ENCODE measurements at regions not wholly inside any gene's neighbourhood (a gene's known extent, or its start where the extent isn't known, plus 50 kb on each side); places are given as distances from the start of the nearest gene placed in this dataset.

GRCh38 chr6:98581705-98582104 is 252.7 kb upstream of the POU3F2 start:
- DNase-seq (ENCODE audit: extremely low read depth, low read depth, low spot score) = no peak

GRCh38 chr6:98583506-98583905 is 250.9 kb upstream of the POU3F2 start:
- no peak for DNase-seq (ENCODE audit: extremely low read depth, low read depth, low spot score)

DNA sequence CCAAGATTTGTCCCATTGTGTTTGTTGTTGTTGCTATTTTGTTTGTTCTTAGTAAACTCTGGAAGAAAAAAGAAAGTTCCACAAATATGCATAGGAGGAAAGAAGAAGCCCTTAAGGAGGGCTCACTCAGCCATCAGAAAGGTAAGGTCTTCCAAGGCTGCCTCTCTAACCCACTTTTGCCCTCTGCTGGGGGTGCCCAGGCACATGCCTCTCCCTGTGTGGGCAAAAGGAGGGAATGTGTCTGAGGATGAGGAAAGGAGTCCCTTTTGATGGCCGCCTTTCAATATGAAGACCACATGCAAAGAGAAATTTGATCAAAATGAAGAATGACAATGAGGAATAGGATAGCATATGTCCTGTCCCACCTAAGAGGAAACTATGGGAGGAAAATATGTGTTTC is 248.2 kb upstream of the POU3F2 start:
- DNase-seq (ENCODE audit: extremely low read depth, low read depth, low spot score) = no peak

- DNase-seq (ENCODE audit: extremely low read depth, low read depth, low spot score) = no peak
These were observed 246.8 kb upstream of the POU3F2 start for GRCh38 chr6:98587555-98587954.

DNA sequence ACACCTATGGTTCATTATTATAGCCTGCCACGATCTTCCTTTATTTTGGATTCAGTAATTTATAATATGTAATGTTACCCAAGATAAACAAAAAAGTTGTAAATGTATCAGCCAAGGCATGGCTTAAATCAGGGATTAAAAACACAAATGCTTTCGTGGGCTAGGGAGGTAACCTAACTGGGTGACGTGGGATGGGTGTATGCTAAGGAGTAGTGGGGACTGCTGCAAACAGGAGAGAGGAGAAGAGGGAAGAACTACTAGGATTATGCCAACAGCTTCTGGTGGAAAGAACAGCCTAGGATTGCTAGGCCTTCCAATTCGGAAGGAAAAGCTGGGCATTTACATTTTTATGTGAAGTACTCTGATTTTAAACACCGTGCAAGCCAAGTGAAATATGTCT is 244.8 kb upstream of the POU3F2 start:
- no peak for DNase-seq (ENCODE audit: extremely low read depth, low read depth, low spot score)

DNA sequence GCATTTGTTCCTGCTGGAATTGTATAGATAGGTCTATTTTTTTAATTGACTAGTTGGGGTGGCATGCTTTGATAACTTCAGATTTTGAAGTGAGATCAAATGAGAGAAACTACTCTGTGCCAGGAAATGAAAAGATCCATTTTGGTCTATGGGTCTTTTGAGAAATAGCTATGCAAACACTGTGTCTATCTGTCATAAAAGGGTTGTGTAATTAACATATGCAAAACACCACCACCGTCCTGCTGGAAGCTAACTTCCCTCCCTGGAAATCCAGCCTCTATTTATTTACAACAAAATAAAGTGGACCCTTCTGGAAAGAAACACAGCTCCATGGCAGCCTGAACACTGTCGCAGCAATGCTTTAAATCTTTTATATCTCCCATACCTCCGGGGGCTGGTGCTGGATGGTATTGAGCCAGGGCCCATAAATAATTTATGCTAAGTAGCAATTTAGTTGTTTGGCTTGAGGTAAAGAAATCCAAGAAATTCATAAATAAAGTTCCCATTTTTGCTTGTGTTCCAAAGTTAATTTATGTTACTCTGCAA is 244.2 kb upstream of the POU3F2 start:
- no peak for DNase-seq (ENCODE audit: extremely low read depth, low read depth, low spot score)

- no peak for DNase-seq (ENCODE audit: extremely low read depth, low read depth, low spot score)
These were observed 243.4 kb upstream of the POU3F2 start for GRCh38 chr6:98590997-98591396.

DNA sequence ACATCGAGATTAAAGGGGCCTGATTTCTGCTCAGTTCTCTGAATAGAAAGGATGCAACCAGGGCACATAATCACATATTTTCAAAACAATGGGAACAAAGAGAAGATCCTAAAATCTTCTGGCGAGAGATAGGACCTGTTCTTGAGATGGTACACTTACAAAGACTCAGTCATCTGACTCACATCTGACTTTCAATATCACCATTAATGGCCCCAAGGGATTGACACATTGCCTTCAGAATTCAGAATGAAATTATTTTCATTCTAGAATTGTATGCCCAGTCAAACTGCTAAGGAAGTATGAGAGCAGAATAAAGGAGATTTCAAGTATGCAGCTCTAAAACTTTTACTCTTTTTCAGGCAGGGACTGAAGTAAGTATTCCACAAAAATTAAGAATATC is 240.7 kb upstream of the POU3F2 start:
- DNase-seq (ENCODE audit: extremely low read depth, low read depth, low spot score) = no peak

DNA sequence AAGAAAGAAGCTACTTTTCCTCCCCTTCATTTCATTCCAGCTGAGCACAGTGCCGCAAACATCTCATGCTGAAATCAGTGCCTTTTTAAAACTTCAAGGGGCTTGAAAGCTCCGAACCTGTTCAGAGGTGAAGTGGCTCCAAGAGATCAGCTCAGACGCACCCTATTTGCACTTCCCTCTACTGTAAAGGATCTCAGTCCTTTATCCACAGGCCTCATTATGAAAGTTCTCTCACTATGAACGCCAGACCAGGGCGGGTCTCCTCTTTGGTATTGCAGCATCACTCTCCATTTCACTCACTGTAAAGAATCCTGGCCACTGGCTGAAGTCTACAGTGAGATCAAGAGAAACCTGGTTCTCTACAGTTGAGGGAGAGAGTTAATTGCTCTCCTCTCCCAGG is 232.7 kb upstream of the POU3F2 start:
- DNase-seq (ENCODE audit: extremely low read depth, low read depth, low spot score) = no peak

DNA sequence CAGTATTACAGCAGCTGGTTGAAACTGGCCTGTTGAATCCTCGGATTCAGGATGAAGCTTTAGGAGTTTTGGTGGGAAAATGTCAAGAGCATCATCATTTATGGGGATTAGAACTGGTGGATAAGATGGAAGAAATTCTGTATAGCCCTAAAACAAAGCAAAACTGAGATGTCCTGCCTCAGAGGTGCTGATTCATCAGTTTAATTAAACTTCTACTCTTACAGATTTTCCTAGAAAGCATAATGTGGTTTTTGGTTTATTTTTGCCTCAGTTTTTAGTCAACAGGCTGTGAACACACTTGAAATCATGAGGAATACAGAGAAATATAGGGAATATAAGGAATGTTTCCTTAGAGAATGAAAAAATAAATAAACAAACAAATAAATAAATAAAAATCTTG is 228.7 kb upstream of the POU3F2 start:
- no peak for DNase-seq (ENCODE audit: extremely low read depth, low read depth, low spot score)

- DNase-seq (ENCODE audit: extremely low read depth, low read depth, low spot score) = no peak
These were observed 207.1 kb upstream of the POU3F2 start for GRCh38 chr6:98627129-98627775.

GRCh38 chr6:98633886-98634285 is 200.5 kb upstream of the POU3F2 start:
- DNase-seq (ENCODE audit: extremely low read depth, low read depth, low spot score) = no peak

DNA sequence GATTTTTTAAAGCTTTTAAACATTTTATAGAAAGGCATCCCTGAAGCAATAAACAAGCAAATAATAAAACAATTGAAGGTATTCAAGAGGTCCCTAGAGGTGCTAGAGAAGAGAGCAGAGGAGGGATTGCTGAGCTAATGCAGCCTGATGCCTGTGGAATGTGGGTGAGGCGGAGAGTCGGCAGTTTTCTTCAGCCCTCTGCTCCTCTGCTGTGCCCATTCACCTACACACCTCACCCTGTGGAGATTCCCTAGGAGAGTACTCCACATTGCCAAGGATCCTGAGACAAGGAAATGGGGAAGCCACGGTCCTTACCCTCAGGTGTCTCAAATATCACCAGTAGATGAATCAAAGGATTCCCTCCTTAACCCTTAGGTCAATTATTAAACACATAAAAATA is 199.8 kb upstream of the POU3F2 start:
- DNase-seq (ENCODE audit: extremely low read depth, low read depth, low spot score) = no peak

DNA sequence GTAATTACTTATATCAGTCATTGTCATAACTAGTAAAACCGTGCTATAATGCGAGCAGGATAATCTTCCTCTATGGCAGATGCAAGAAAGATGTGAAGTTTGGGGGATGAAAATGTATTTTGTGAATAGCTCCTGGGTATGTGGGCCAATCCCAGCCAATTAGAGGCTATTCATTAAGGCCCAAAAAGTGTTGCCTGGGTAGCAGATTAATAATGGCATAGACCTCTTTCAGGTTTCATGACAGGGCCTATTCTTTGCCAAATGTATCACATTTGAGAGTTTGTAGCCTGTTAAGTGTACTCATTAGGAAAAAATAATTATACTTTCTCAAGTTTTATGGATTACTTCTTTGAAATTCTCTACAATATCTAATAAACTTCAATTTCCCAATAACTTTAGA is 199.2 kb upstream of the POU3F2 start:
- DNase-seq (ENCODE audit: extremely low read depth, low read depth, low spot score) = no peak

GRCh38 chr6:98636941-98637340 is 197.4 kb upstream of the POU3F2 start:
- DNase-seq (ENCODE audit: extremely low read depth, low read depth, low spot score) = no peak

GRCh38 chr6:98639089-98639635 is 195.2 kb upstream of the POU3F2 start:
- no peak for DNase-seq (ENCODE audit: extremely low read depth, low read depth, low spot score)

DNA sequence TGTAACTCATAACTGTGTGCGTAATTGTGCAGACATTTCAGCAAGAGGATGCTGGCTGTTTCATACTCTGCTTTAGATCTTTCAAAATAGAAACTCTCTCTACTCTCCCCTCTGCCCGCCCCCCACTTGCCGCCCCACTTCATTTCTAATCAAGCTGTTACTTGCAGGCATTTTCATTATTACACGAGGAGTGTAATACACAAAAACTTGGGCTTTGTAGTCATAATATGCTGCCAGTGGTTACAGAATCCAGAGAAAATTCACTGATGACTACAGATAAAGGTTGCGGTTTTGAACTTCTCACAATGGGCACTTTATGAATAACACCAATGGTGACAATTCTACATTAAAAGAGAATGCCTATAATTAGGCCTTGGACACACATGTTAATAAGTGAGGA is 194.0 kb upstream of the POU3F2 start:
- no peak for DNase-seq (ENCODE audit: extremely low read depth, low read depth, low spot score)

- no peak for DNase-seq (ENCODE audit: extremely low read depth, low read depth, low spot score)
These were observed 192.2 kb upstream of the POU3F2 start for GRCh38 chr6:98641949-98642719.

GRCh38 chr6:98644063-98644462 is 190.3 kb upstream of the POU3F2 start:
- no peak for DNase-seq (ENCODE audit: extremely low read depth, low read depth, low spot score)

DNA sequence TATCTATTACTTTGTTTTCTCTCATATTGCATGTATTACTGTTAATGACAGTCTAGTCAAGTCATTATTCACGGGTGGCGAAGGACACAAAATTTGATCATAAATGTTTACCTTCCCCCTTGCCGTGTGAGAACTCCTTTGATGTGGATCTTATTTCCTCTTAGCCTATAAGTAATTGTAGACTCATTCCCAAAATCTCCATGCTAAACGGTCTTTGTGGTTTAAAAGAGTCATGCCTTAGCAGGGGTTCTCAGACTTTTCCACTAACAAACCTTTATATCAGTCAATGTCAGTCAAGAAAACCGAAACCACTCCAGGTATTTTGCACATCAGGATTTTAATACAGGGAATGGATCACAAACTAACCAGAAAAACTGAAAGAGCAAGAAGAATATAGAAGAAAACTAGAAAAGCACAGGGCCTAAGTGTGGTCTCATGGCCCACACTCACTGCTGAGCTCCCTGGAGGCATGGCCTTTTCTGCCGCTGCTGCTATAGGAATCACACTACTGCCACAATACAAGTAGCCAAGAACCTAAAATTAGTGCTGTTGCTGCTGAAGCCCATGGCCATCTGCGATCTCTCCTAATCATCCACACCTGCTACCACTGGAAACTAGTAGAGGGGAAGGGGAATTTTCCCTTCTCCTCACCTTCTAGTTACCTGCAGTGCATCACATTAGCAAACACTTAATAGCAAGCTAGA is 186.0 kb upstream of the POU3F2 start:
- DNase-seq (ENCODE audit: extremely low read depth, low read depth, low spot score) = no peak

DNA sequence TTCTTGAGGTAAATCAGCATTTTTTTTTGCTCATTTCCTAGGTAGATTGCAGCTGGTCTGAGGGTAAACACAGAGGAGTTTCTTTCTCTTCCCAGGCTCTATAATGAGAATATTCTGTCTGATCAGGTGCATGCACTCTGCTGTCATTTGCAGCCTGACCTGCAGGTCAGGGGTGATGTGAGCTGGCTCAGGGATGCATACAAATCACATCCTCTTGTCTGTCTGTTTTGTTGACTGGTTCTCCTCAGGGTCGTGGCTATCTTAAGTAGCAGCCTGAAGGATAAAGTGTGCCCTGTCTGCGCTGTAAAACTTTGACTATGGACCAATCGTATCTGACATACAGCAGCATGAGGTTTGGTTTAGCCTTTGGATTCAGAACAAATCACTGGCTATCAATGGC is 183.4 kb upstream of the POU3F2 start:
- no peak for DNase-seq (ENCODE audit: extremely low read depth, low read depth, low spot score)
